Mesendoderm (in vitro differentiated cells): ENCODE measurements at regions not wholly inside any gene's neighbourhood (a gene's known extent, or its start where the extent isn't known, plus 50 kb on each side); places are given as distances from the start of the nearest gene placed in this dataset.

Experiments
- DNase-seq: peaks from one replicate; pipeline ENCODE4 v3.0.0; 2013
- H2AK5ac ChIP-seq: 2 replicates; pipeline ENCODE4 v1.6.1; 2013; ENCODE audit warnings: low read length, inconsistent platforms
- H2BK120ac ChIP-seq: 2 replicates; pipeline ENCODE4 v1.6.1; 2013; ENCODE audit warnings: low read depth, mild to moderate bottlenecking, low read length, moderate library complexity, mixed read lengths
- H2BK15ac ChIP-seq: replicated peaks from 2 replicates; pipeline ENCODE4 v1.6.1; 2013; ENCODE audit warnings: low read depth, mild to moderate bottlenecking, moderate library complexity
- H2BK5ac ChIP-seq: 2 replicates; pipeline ENCODE4 v1.6.1; 2013; ENCODE audit warnings: low read length, inconsistent platforms
- H3K18ac ChIP-seq: 2 replicates; pipeline ENCODE4 v1.6.1; 2013; ENCODE audit warnings: mild to moderate bottlenecking, low read length, mixed read lengths
- H3K23ac ChIP-seq: one replicate; pipeline ENCODE4 v1.6.1; 2013; ENCODE audit warnings: low read length
- H3K27ac ChIP-seq: 2 replicates; pipeline ENCODE4 v1.5.1; 2013; ENCODE audit warnings: low read depth, mild to moderate bottlenecking, inconsistent platforms, low read length, moderate library complexity
- H3K27me3 ChIP-seq: 2 replicates; pipeline ENCODE4 v1.6.1; 2013; ENCODE audit warnings: low read length, control low read depth, mild to moderate bottlenecking, inconsistent platforms; ENCODE audit not compliant: insufficient read depth, poor library complexity
- H3K36me3 ChIP-seq: 2 replicates; pipeline ENCODE4 v1.6.1; 2013; ENCODE audit warnings: low read length, inconsistent platforms; ENCODE audit not compliant: control insufficient read depth, insufficient read depth
- H3K4ac ChIP-seq: one replicate; pipeline ENCODE4 v1.6.1; 2013; ENCODE audit warnings: low read depth, mild to moderate bottlenecking, low read length, moderate library complexity
- H3K4me1 ChIP-seq: 2 replicates; pipeline ENCODE4 v1.6.1; 2013; ENCODE audit warnings: low read depth, low read length, inconsistent platforms; ENCODE audit not compliant: control insufficient read depth
- H3K4me2 ChIP-seq: 2 replicates; pipeline ENCODE4 v1.6.1; 2013; ENCODE audit warnings: low read length
- H3K4me3 ChIP-seq: 2 replicates; pipeline ENCODE4 v1.5.1; 2013; ENCODE audit warnings: mild to moderate bottlenecking, low read length
- H3K56ac ChIP-seq: one replicate; pipeline ENCODE4 v1.6.1; 2013; ENCODE audit warnings: low read length
- H3K79me1 ChIP-seq: 2 replicates; pipeline ENCODE4 v1.6.1; 2013; ENCODE audit warnings: low read length, inconsistent platforms
- H3K79me2 ChIP-seq: 2 replicates; pipeline ENCODE4 v1.6.1; 2013; ENCODE audit warnings: mild to moderate bottlenecking, low read length; ENCODE audit not compliant: control insufficient read depth, insufficient read depth
- H3K9ac ChIP-seq: 2 replicates; pipeline ENCODE4 v1.6.1; 2013; ENCODE audit warnings: low read length, inconsistent platforms
- H4K5ac ChIP-seq: one replicate; pipeline ENCODE4 v1.6.1; 2013; ENCODE audit warnings: low read length
- H4K8ac ChIP-seq: one replicate; pipeline ENCODE4 v1.6.1; 2013; ENCODE audit warnings: low read depth, mild to moderate bottlenecking, control low read depth, low read length, moderate library complexity
- WGBS: extraction: QIAGEN DNeasy Blood & Tissue Kit; methylation state at CpG from one replicate; pipeline ENCODE4 v1.1.7; 2013; ENCODE audit warnings: low lambda C conversion rate, missing lambda C conversion rate; ENCODE audit not compliant: insufficient coverage; ENCODE audit errors: extremely low coverage; 5-methylcytosine and 5-hydroxymethylcytosine counted together

GRCh38 chr18:41099451-41099850 lies 855.6 kb upstream of the PIK3C3 start:
- no peak overlapping the region for H4K8ac ChIP-seq
- no peak overlapping the region for H3K27ac ChIP-seq
- H3K9ac ChIP-seq, result no peak overlapping the region
- no peak overlapping the region for H3K18ac ChIP-seq
- H3K27me3 ChIP-seq, result no peaks in the 10 kb centered on the region
- H3K79me1 ChIP-seq, result no peaks in the 10 kb centered on the region
- H4K5ac ChIP-seq, result no peak overlapping the region
- no peak overlapping the region for H3K4ac ChIP-seq
- no peak overlapping the region for H2AK5ac ChIP-seq
- no peak overlapping the region for H2BK120ac ChIP-seq
- H3K23ac ChIP-seq, result no peak overlapping the region
- H3K56ac ChIP-seq, result no peak overlapping the region
- H3K4me1 ChIP-seq, result no peaks in the 10 kb centered on the region
- H2BK15ac ChIP-seq, result no peak overlapping the region
- H3K4me2 ChIP-seq, result no peak overlapping the region
- H3K4me3 ChIP-seq, result no peak overlapping the region
- H2BK5ac ChIP-seq, result no peak overlapping the region
- no peaks in the 10 kb centered on the region for H3K36me3 ChIP-seq
- DNase-seq, result no peak
- no peaks in the 10 kb centered on the region for H3K79me2 ChIP-seq

GRCh38 chr18:41096504-41096903 lies 858.5 kb upstream of the PIK3C3 start:
- no peak overlapping the region for H2BK5ac ChIP-seq
- H2BK15ac ChIP-seq, result no peak overlapping the region
- no peaks in the 10 kb centered on the region for H3K79me2 ChIP-seq
- H4K8ac ChIP-seq, result no peak overlapping the region
- H3K27me3 ChIP-seq, result no peaks in the 10 kb centered on the region
- H3K23ac ChIP-seq, result no peak overlapping the region
- no peak overlapping the region for H3K56ac ChIP-seq
- no peak overlapping the region for H3K4me2 ChIP-seq
- no peaks in the 10 kb centered on the region for H3K79me1 ChIP-seq
- no peak overlapping the region for H3K27ac ChIP-seq
- H3K4ac ChIP-seq, result no peak overlapping the region
- no peak overlapping the region for H3K9ac ChIP-seq
- H3K18ac ChIP-seq, result no peak overlapping the region
- peak; percentile 18 for DNase-seq
- no peak overlapping the region for H3K4me3 ChIP-seq
- no peak overlapping the region for H4K5ac ChIP-seq
- no peaks in the 10 kb centered on the region for H3K36me3 ChIP-seq
- no peaks in the 10 kb centered on the region for H3K4me1 ChIP-seq
- no CpG with 5 or more reads among the region's 5 CpGs for WGBS
- H2AK5ac ChIP-seq, result no peak overlapping the region
- H2BK120ac ChIP-seq, result no peak overlapping the region

GRCh38 chr18:41077076-41077475 lies 878.0 kb upstream of the PIK3C3 start:
- H3K27me3 ChIP-seq, result no peaks in the 10 kb centered on the region
- H3K56ac ChIP-seq, result no peak overlapping the region
- H3K4ac ChIP-seq, result no peak overlapping the region
- H2BK15ac ChIP-seq, result no peak overlapping the region
- H3K4me1 ChIP-seq, result no peaks in the 10 kb centered on the region
- H3K27ac ChIP-seq, result no peak overlapping the region
- H4K8ac ChIP-seq, result no peak overlapping the region
- no peak overlapping the region for H3K18ac ChIP-seq
- no peak overlapping the region for H2BK120ac ChIP-seq
- DNase-seq, result no peak
- no peak overlapping the region for H4K5ac ChIP-seq
- no CpG with 5 or more reads among the region's 2 CpGs for WGBS
- no peaks in the 10 kb centered on the region for H3K36me3 ChIP-seq
- H2AK5ac ChIP-seq, result no peak overlapping the region
- H3K4me3 ChIP-seq, result no peak overlapping the region
- H3K9ac ChIP-seq, result no peak overlapping the region
- H2BK5ac ChIP-seq, result no peak overlapping the region
- no peak overlapping the region for H3K23ac ChIP-seq
- H3K4me2 ChIP-seq, result no peak overlapping the region
- H3K79me1 ChIP-seq, result no peaks in the 10 kb centered on the region
- no peaks in the 10 kb centered on the region for H3K79me2 ChIP-seq

- H3K4me3 ChIP-seq, result no peak overlapping the region
- no peak overlapping the region for H3K4ac ChIP-seq
- no peak overlapping the region for H2AK5ac ChIP-seq
- no peak overlapping the region for H4K5ac ChIP-seq
- H3K56ac ChIP-seq, result no peak overlapping the region
- H3K27me3 ChIP-seq, result no peaks in the 10 kb centered on the region
- no CpG with 5 or more reads among the region's 1 CpG for WGBS
- no peak overlapping the region for H4K8ac ChIP-seq
- H2BK15ac ChIP-seq, result no peak overlapping the region
- H2BK5ac ChIP-seq, result no peak overlapping the region
- no peaks in the 10 kb centered on the region for H3K79me2 ChIP-seq
- H3K9ac ChIP-seq, result no peak overlapping the region
- DNase-seq, result peak; percentile 53
- no peak overlapping the region for H3K23ac ChIP-seq
- no peaks in the 10 kb centered on the region for H3K79me1 ChIP-seq
- H3K36me3 ChIP-seq, result no peaks in the 10 kb centered on the region
- H3K27ac ChIP-seq, result no peak overlapping the region
- no peak overlapping the region for H3K4me2 ChIP-seq
- no peak overlapping the region for H2BK120ac ChIP-seq
- H3K4me1 ChIP-seq, result no peaks in the 10 kb centered on the region
- H3K18ac ChIP-seq, result no peak overlapping the region
Observed at GRCh38 chr18:41075212-41075611, 879.8 kb upstream of the PIK3C3 start.

- Histone ChIP-seq H3K4me2 (no peak overlapping the region), H3K4me1 (no peaks in the 10 kb centered on the region), H2BK15ac (no peak overlapping the region), H3K79me2 (no peaks in the 10 kb centered on the region), H4K8ac (no peak overlapping the region), H3K4me3 (no peak overlapping the region), H3K56ac (no peak overlapping the region), H3K27me3 (no peaks in the 10 kb centered on the region), H3K4ac (no peak overlapping the region), H3K18ac (no peak overlapping the region), H3K27ac (no peak overlapping the region), H4K5ac (no peak overlapping the region), H2BK5ac (no peak overlapping the region), H3K9ac (no peak overlapping the region), H3K79me1 (no peaks in the 10 kb centered on the region), H2AK5ac (no peak overlapping the region), H3K36me3 (no peaks in the 10 kb centered on the region), H3K23ac (no peak overlapping the region), H2BK120ac (no peak overlapping the region)
- no CpG with 5 or more reads among the region's 3 CpGs for WGBS
- no peak for DNase-seq
Observed at GRCh38 chr18:41073372-41073954, 881.6 kb upstream of the PIK3C3 start.

GRCh38 chr18:41072946-41073345 lies 882.1 kb upstream of the PIK3C3 start:
- Histone ChIP-seq H3K4ac (no peak overlapping the region), H3K56ac (no peak overlapping the region), H4K8ac (no peak overlapping the region), H3K27ac (no peak overlapping the region), H2BK15ac (no peak overlapping the region), H3K27me3 (no peaks in the 10 kb centered on the region), H3K79me2 (no peaks in the 10 kb centered on the region), H2AK5ac (no peak overlapping the region), H3K4me1 (no peaks in the 10 kb centered on the region), H3K9ac (no peak overlapping the region), H2BK5ac (no peak overlapping the region), H3K4me3 (no peak overlapping the region), H3K18ac (no peak overlapping the region), H3K23ac (no peak overlapping the region), H2BK120ac (no peak overlapping the region), H3K79me1 (no peaks in the 10 kb centered on the region), H4K5ac (no peak overlapping the region), H3K4me2 (no peak overlapping the region), H3K36me3 (no peaks in the 10 kb centered on the region)
- no CpG with 5 or more reads among the region's 1 CpG for WGBS
- no peak for DNase-seq
